RWPE2 (cell line): ENCODE measurements at regions not wholly inside any gene's neighbourhood (a gene's known extent, or its start where the extent isn't known, plus 50 kb on each side); places are given as distances from the start of the nearest gene placed in this dataset.
"Not testable (repeated sequence)": the region's sequence is repeated elsewhere in the genome, so short reads cannot be mapped to it uniquely, and the experiment has no call there.

Experiments used
- ATAC-seq: fragments of 200-7000 bp; cut with Tn5 transposase; 3 replicates; pipeline ENCODE4 v1.9.1; 2021; ENCODE audit warnings: low read depth
- DNase-seq: peaks from one replicate; pipeline ENCODE4 v3.0.0-alpha.2; 2020; ENCODE audit warnings: low spot score
- H3K27ac ChIP-seq: fragments of 450-650 bp; 2 replicates; pipeline ENCODE4 v1.5.1; 2017; ENCODE audit warnings: mild to moderate bottlenecking; ENCODE audit not compliant: poor library complexity, severe bottlenecking
- H3K27me3 ChIP-seq: fragments of 250-450 bp; sonication (Bioruptor Pico); 2 replicates; pipeline ENCODE4 v1.5.1; 2021; ENCODE audit warnings: mild to moderate bottlenecking, moderate library complexity; ENCODE audit not compliant: insufficient read depth, poor library complexity, severe bottlenecking
- H3K36me3 ChIP-seq: fragments of 250-450 bp; sonication (Bioruptor Pico); 2 replicates; pipeline ENCODE4 v1.5.1; 2020; ENCODE audit warnings: low read depth, mild to moderate bottlenecking, moderate library complexity
- H3K4me1 ChIP-seq: fragments of 250-450 bp; sonication (Bioruptor Pico); 2 replicates; pipeline ENCODE4 v1.5.1; 2021; ENCODE audit warnings: mild to moderate bottlenecking, moderate library complexity; ENCODE audit not compliant: insufficient read depth, poor library complexity, severe bottlenecking
- H3K4me3 ChIP-seq: fragments of 250-450 bp; sonication (Bioruptor Pico); 2 replicates; pipeline ENCODE4 v1.5.1; 2021; ENCODE audit warnings: mild to moderate bottlenecking, moderate library complexity; ENCODE audit not compliant: severe bottlenecking
- H3K9me3 ChIP-seq: fragments of 250-450 bp; sonication (Bioruptor Pico); 2 replicates; pipeline ENCODE4 v1.5.1; 2021; ENCODE audit warnings: mild to moderate bottlenecking, moderate library complexity; ENCODE audit not compliant: severe bottlenecking
- CTCF ChIP-seq: fragments of 450-650 bp; IDR thresholded peaks from one replicate; pipeline ENCODE4 v1.5.1; 2017; ENCODE audit warnings: mild to moderate bottlenecking, moderate library complexity; ENCODE audit not compliant: poor library complexity, severe bottlenecking

GRCh38 chr3:15989419-15989818, 185.1 kb upstream of the GALNT15 start:
- H3K4me3 ChIP-seq = no peak overlapping the region
- no peaks in the 10 kb centered on the region for H3K36me3 ChIP-seq
- no peak for ATAC-seq
- no peaks in the 10 kb centered on the region for H3K9me3 ChIP-seq
- H3K4me1 ChIP-seq = no peaks in the 10 kb centered on the region
- no peak overlapping the region for H3K27ac ChIP-seq
- no peak for DNase-seq
- H3K27me3 ChIP-seq = no peaks in the 10 kb centered on the region
- TF ChIP-seq CTCF = peak; percentile 19

- not testable (repeated sequence) for ATAC-seq, H3K36me3 ChIP-seq, H3K4me3 ChIP-seq, H3K9me3 ChIP-seq, H3K27ac ChIP-seq, DNase-seq, H3K27me3 ChIP-seq, H3K4me1 ChIP-seq
These were observed 180.8 kb upstream of the GALNT15 start for GRCh38 chr3:15993660-15994059.

GRCh38 chr3:15996496-15996895, 178.0 kb upstream of the GALNT15 start:
- not testable (repeated sequence) for H3K36me3 ChIP-seq, H3K27ac ChIP-seq, H3K27me3 ChIP-seq, DNase-seq, ATAC-seq, H3K9me3 ChIP-seq, H3K4me3 ChIP-seq, H3K4me1 ChIP-seq

- no peak for TF ChIP-seq CTCF
- ATAC-seq = no peak
- Histone ChIP-seq H3K27ac (no peak overlapping the region), H3K4me3 (no peak overlapping the region), H3K4me1 (no peaks in the 10 kb centered on the region), H3K27me3 (no peaks in the 10 kb centered on the region), H3K36me3 (no peaks in the 10 kb centered on the region), H3K9me3 (no peaks in the 10 kb centered on the region)
- no peak for DNase-seq
These were observed 177.1 kb upstream of the GALNT15 start for GRCh38 chr3:15997274-15997943.

- no peak for ATAC-seq
- no peaks in the 10 kb centered on the region for H3K9me3 ChIP-seq
- H3K4me3 ChIP-seq = no peak overlapping the region
- H3K27ac ChIP-seq = no peak overlapping the region
- no peaks in the 10 kb centered on the region for H3K27me3 ChIP-seq
- DNase-seq = no peak
- no peaks in the 10 kb centered on the region for H3K36me3 ChIP-seq
- TF ChIP-seq CTCF = no peak
- no peaks in the 10 kb centered on the region for H3K4me1 ChIP-seq
These were observed 175.6 kb upstream of the GALNT15 start for GRCh38 chr3:15998911-15999310.

GRCh38 chr3:16004812-16005211, 169.7 kb upstream of the GALNT15 start:
- Histone ChIP-seq H3K9me3 (no peaks in the 10 kb centered on the region), H3K27ac (no peak overlapping the region), H3K27me3 (no peaks in the 10 kb centered on the region), H3K4me3 (no peak overlapping the region), H3K4me1 (no peaks in the 10 kb centered on the region), H3K36me3 (no peaks in the 10 kb centered on the region)
- ATAC-seq (no peak), DNase-seq (no peak)
- TF ChIP-seq CTCF = no peak
